ENCODE measurements at regions not wholly inside any gene's neighbourhood (a gene's known extent, or its start where the extent isn't known, plus 50 kb on each side); places are given as distances from the start of the nearest gene placed in this dataset.

DNA sequence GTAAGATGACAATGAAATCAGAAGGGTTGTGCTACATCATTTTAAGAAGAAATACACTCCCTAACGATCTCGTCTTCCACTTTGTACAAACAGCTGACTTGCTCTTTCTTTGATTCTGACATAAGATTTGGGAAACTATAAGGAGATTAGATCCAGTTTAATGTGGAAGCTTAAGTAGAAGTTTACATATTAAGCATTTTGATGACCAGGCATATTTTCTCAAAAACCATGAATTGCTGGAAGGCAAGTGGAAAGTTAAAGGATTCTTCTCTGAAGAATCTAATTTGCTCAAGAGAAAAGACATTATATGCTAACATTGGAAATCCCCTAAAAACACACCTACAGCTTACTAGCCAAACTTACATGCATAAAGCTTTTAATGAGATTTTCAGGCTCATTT, 531.9 kb upstream of the PTPRD start:
- DNase-seq (ENCODE audit: low read depth, low spot score) (no peak), ATAC-seq (no peak)
- Histone ChIP-seq H3K27ac (ENCODE audit: low read length) (no peak overlapping the region), H3K4me3 (ENCODE audit: low read depth in 2 of 2, low read length in 2 of 2) (no peak overlapping the region), H3K27me3 (ENCODE audit: control insufficient read depth, insufficient read depth, low read length) (no peaks in the 10 kb centered on the region), H3K4me1 (ENCODE audit: control insufficient read depth, insufficient read depth, low read length) (no peaks in the 10 kb centered on the region), H3K36me3 (ENCODE audit: control insufficient read depth, insufficient read depth, low read length) (no peaks in the 10 kb centered on the region), H3K9me3 (ENCODE audit: control insufficient read depth, insufficient read depth, low read depth, low read length) (no peaks in the 10 kb centered on the region)
- BruUV-seq (replicated peaks): no TSS peak
- in situ Hi-C loops (cut with HindIII; ENCODE audit: low pct_unique_long_range_greater_than_20kb, low sequenced_read_pairs) (no loop called here), intact Hi-C loops (cut with micrococcal nuclease; ENCODE audit: unreplicated experiment) (no loop called here)
- ChIA-PET POLR2A (no interaction called here), CTCF (no interaction called here)
- TF ChIP-seq POLR2AphosphoS5 (IDR thresholded peaks at IDR 0.05; ENCODE audit: low read depth, low read length) (no peak), SIN3A (IDR thresholded peaks at IDR 0.05; ENCODE audit: borderline replicate concordance, insufficient read depth, low read depth, low read length) (no peak), TCF7L2 (IDR thresholded peaks at IDR 0.05; ENCODE audit: low read depth, low read length) (no peak), CTCF (IDR thresholded peaks at IDR 0.05) (no peak)
- TF ChIP-seq, protein P1, sequence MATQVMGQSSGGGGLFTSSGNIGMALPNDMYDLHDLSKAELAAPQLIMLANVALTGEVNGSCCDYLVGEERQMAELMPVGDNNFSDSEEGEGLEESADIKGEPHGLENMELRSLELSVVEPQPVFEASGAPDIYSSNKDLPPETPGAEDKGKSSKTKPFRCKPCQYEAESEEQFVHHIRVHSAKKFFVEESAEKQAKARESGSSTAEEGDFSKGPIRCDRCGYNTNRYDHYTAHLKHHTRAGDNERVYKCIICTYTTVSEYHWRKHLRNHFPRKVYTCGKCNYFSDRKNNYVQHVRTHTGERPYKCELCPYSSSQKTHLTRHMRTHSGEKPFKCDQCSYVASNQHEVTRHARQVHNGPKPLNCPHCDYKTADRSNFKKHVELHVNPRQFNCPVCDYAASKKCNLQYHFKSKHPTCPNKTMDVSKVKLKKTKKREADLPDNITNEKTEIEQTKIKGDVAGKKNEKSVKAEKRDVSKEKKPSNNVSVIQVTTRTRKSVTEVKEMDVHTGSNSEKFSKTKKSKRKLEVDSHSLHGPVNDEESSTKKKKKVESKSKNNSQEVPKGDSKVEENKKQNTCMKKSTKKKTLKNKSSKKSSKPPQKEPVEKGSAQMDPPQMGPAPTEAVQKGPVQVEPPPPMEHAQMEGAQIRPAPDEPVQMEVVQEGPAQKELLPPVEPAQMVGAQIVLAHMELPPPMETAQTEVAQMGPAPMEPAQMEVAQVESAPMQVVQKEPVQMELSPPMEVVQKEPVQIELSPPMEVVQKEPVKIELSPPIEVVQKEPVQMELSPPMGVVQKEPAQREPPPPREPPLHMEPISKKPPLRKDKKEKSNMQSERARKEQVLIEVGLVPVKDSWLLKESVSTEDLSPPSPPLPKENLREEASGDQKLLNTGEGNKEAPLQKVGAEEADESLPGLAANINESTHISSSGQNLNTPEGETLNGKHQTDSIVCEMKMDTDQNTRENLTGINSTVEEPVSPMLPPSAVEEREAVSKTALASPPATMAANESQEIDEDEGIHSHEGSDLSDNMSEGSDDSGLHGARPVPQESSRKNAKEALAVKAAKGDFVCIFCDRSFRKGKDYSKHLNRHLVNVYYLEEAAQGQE (IDR thresholded peaks at IDR 0.05; ENCODE audit: insufficient read depth in 1 of 2, low read depth in 2 of 2, low read length in 1 of 2): no peak

- intact Hi-C loops (cut with micrococcal nuclease; ENCODE audit: unreplicated experiment): no loop called here
- no TSS peak for BruUV-seq (replicated peaks)
Observed at GRCh38 chr9:11148189-11148588, 535.4 kb upstream of the PTPRD start.

More at GRCh38 chr9:11148189-11148588, 535.4 kb upstream of the PTPRD start:
- TF ChIP-seq, protein P1 (IDR thresholded peaks at IDR 0.05; ENCODE audit: insufficient read depth in 1 of 2, low read depth in 2 of 2, low read length in 1 of 2): no peak
- TF ChIP-seq TCF7L2 (IDR thresholded peaks at IDR 0.05; ENCODE audit: low read depth, low read length) (no peak), CTCF (IDR thresholded peaks at IDR 0.05) (no peak), SIN3A (IDR thresholded peaks at IDR 0.05; ENCODE audit: borderline replicate concordance, insufficient read depth, low read depth, low read length) (no peak), POLR2AphosphoS5 (IDR thresholded peaks at IDR 0.05; ENCODE audit: low read depth, low read length) (no peak)
- Histone ChIP-seq H3K27ac (ENCODE audit: low read length) (no peak overlapping the region), H3K4me1 (ENCODE audit: control insufficient read depth, insufficient read depth, low read length) (no peaks in the 10 kb centered on the region), H3K9me3 (ENCODE audit: control insufficient read depth, insufficient read depth, low read depth, low read length) (no peaks in the 10 kb centered on the region), H3K27me3 (ENCODE audit: control insufficient read depth, insufficient read depth, low read length) (no peaks in the 10 kb centered on the region), H3K36me3 (ENCODE audit: control insufficient read depth, insufficient read depth, low read length) (no peaks in the 10 kb centered on the region), H3K4me3 (ENCODE audit: low read depth in 2 of 2, low read length in 2 of 2) (no peak overlapping the region)
- CTCF ChIA-PET: no interaction called here
- POLR2A ChIA-PET: no interaction called here
- ATAC-seq: no peak
- in situ Hi-C loops (cut with HindIII; ENCODE audit: low pct_unique_long_range_greater_than_20kb, low sequenced_read_pairs): no loop called here
- DNase-seq (ENCODE audit: low read depth, low spot score): no peak

Measured in Panc1 (cell line).